Keratinocyte (primary cell): ENCODE measurements at regions not wholly inside any gene's neighbourhood (a gene's known extent, or its start where the extent isn't known, plus 50 kb on each side); places are given as distances from the start of the nearest gene placed in this dataset.

ENCODE experiments used
- DNase-seq: peaks from one replicate; pipeline ENCODE4 v3.0.0-alpha.2; 2011; ENCODE audit warnings: low read depth, missing footprints, low spot score
- FAIRE-seq: peaks from 2 replicates; lab custom pipeline; 2011; peaks lifted over from hg19 to GRCh38; lab: Jason Lieb, UNC
- H2AFZ ChIP-seq: 2 replicates; pipeline ENCODE4 v1.6.0; 2012; ENCODE audit warnings: low read length, control low read depth, inconsistent platforms; ENCODE audit not compliant: control insufficient read depth
- H3K27ac ChIP-seq: 2 replicates; pipeline ENCODE4 v1.5.1; 2011; ENCODE audit warnings: low read length; ENCODE audit not compliant: control insufficient read depth, insufficient read depth
- H3K27me3 ChIP-seq: 3 replicates; pipeline ENCODE4 v1.6.0; 2011; ENCODE audit warnings: low read length; ENCODE audit not compliant: control insufficient read depth, insufficient read depth; ENCODE audit errors: extremely low read depth
- H3K36me3 ChIP-seq, 2 experiments: 2 replicates in 1 of 2; 3 replicates in 1 of 2; pipeline ENCODE4 v1.5.1; 2011; ENCODE audit warnings: low read length in 2 of 2, mild to moderate bottlenecking in 1 of 2; ENCODE audit not compliant: control insufficient read depth in 2 of 2, insufficient read depth in 2 of 2; ENCODE audit errors: extremely low read depth in 1 of 2
- H3K4me1 ChIP-seq: 3 replicates; pipeline ENCODE4 v1.5.1; 2011; ENCODE audit warnings: low read length; ENCODE audit not compliant: control insufficient read depth, insufficient read depth; ENCODE audit errors: extremely low read depth
- H3K4me2 ChIP-seq: 3 replicates; pipeline ENCODE4 v1.6.0; 2011; ENCODE audit warnings: low read depth, low read length; ENCODE audit not compliant: control insufficient read depth, insufficient read depth; ENCODE audit errors: extremely low read depth
- H3K4me3 ChIP-seq, 3 experiments: fragments of 200-600 bp in 1 of 3; sonication (generic) in 1 of 3; 2 replicates in 2 of 3; 3 replicates in 1 of 3; pipeline ENCODE4 v1.5.1; 2011 to 2016; ENCODE audit warnings: low read length in 3 of 3, mild to moderate bottlenecking in 3 of 3, control low read depth in 2 of 3, inconsistent platforms in 1 of 3, low read depth in 1 of 3, mixed read lengths in 1 of 3, mixed run types in 1 of 3, moderate library complexity in 1 of 3; ENCODE audit not compliant: control insufficient read depth in 2 of 3, insufficient read depth in 2 of 3; ENCODE audit errors: extremely low read depth in 1 of 3
- H3K79me2 ChIP-seq: 2 replicates; pipeline ENCODE4 v1.6.0; 2012; ENCODE audit warnings: low read length; ENCODE audit not compliant: control insufficient read depth, insufficient read depth
- H3K9ac ChIP-seq: 3 replicates; pipeline ENCODE4 v1.6.0; 2011; ENCODE audit warnings: low read length; ENCODE audit not compliant: control insufficient read depth, insufficient read depth; ENCODE audit errors: extremely low read depth
- H3K9me1 ChIP-seq: 3 replicates; pipeline ENCODE4 v1.6.0; 2011; ENCODE audit warnings: low read length; ENCODE audit not compliant: control insufficient read depth, insufficient read depth; ENCODE audit errors: extremely low read depth
- H3K9me3 ChIP-seq: 2 replicates; pipeline ENCODE4 v1.5.1; 2012; ENCODE audit warnings: low read depth, low read length; ENCODE audit not compliant: control insufficient read depth
- H4K20me1 ChIP-seq: 3 replicates; pipeline ENCODE4 v1.6.0; 2011; ENCODE audit warnings: low read length; ENCODE audit not compliant: control insufficient read depth, insufficient read depth; ENCODE audit errors: extremely low read depth
- EZH2 ChIP-seq: IDR thresholded peaks from one replicate; pipeline ENCODE4 v1.6.1; 2012; ENCODE audit warnings: inconsistent platforms, mild to moderate bottlenecking, low read length, moderate library complexity
- dilution Hi-C: fragments of 300-500 bp; cut with MboI; formaldehyde crosslinking; loops from one replicate; pipeline ENCODE4 v1.7.0; 2020; ENCODE audit warnings: low sequenced_read_pairs; ENCODE audit not compliant: extremely low pct_ligation_motif_present
- TF ChIP-seq, protein P1 (sequence below), 3 experiments: IDR thresholded peaks in 1 of 3; conservative IDR thresholded peaks in 1 of 3; optimal IDR thresholded peaks in 1 of 3; 2 replicates in 2 of 3; 3 replicates in 1 of 3; pipeline versions ENCODE3 to v1.5.1; 2011; ENCODE audit warnings: low read length in 3 of 3, mild to moderate bottlenecking in 3 of 3, moderate library complexity in 2 of 3, control low read depth in 1 of 3, inconsistent platforms in 1 of 3; ENCODE audit not compliant: insufficient read depth in 2 of 3; ENCODE audit errors: extremely low read depth in 1 of 3

- TF ChIP-seq, protein P1, sequence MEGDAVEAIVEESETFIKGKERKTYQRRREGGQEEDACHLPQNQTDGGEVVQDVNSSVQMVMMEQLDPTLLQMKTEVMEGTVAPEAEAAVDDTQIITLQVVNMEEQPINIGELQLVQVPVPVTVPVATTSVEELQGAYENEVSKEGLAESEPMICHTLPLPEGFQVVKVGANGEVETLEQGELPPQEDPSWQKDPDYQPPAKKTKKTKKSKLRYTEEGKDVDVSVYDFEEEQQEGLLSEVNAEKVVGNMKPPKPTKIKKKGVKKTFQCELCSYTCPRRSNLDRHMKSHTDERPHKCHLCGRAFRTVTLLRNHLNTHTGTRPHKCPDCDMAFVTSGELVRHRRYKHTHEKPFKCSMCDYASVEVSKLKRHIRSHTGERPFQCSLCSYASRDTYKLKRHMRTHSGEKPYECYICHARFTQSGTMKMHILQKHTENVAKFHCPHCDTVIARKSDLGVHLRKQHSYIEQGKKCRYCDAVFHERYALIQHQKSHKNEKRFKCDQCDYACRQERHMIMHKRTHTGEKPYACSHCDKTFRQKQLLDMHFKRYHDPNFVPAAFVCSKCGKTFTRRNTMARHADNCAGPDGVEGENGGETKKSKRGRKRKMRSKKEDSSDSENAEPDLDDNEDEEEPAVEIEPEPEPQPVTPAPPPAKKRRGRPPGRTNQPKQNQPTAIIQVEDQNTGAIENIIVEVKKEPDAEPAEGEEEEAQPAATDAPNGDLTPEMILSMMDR (optimal IDR thresholded peaks at IDR 0.05 in 1 of 3, IDR thresholded peaks at IDR 0.05 in 1 of 3, conservative IDR thresholded peaks at IDR 0.05 in 1 of 3; ENCODE audit: extremely low read depth in 1 of 3, insufficient read depth in 2 of 3, low read length in 3 of 3), result no peak
- no peak for TF ChIP-seq EZH2
- H3K4me2 ChIP-seq, result no peak overlapping the region
- no peaks in the 10 kb centered on the region for H3K79me2 ChIP-seq
- dilution Hi-C loops, result no loop called here
- H3K9ac ChIP-seq, result no peak overlapping the region
- H3K27me3 ChIP-seq, result no peaks in the 10 kb centered on the region
- peak; percentile 17 for FAIRE-seq
- no peaks in the 10 kb centered on the region for H3K9me3 ChIP-seq
- DNase-seq, result no peak
- H3K9me1 ChIP-seq, result no peaks in the 10 kb centered on the region
- H3K4me3 ChIP-seq, result no peak overlapping the region
- no peak overlapping the region for H2AFZ ChIP-seq
- no peaks in the 10 kb centered on the region for H3K4me1 ChIP-seq
- no peak overlapping the region for H3K27ac ChIP-seq
- H3K36me3 ChIP-seq, result no peaks in the 10 kb centered on the region
- H4K20me1 ChIP-seq, result no peaks in the 10 kb centered on the region
These were observed 148.2 kb downstream of the TRMT11 start for GRCh38 chr6:126134491-126134890.

DNA sequence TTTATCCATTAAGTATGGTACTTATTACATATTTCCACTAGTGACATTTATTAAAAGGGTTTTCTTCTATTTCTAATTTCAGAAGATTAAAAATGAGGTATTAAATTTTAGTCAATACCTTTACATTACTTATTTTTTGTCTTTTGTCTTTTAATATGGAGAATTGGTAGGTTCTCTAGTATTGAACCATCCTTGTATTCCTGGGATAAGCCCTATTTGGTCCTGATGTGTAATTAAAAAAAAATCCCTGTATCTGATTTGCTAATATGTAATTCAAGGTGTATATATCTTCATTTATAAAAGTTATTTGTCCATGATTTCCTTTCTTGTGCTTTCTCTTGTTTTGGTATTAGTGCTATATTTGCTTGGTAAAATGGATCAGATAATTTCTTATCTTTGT lies 153.7 kb downstream of the TRMT11 start:
- Histone ChIP-seq H3K27me3 (no peaks in the 10 kb centered on the region), H3K9me1 (no peaks in the 10 kb centered on the region), H3K4me2 (no peak overlapping the region), H3K79me2 (no peaks in the 10 kb centered on the region), H2AFZ (no peak overlapping the region), H3K4me3 (no peak overlapping the region), H3K9ac (no peak overlapping the region), H3K9me3 (no peaks in the 10 kb centered on the region), H4K20me1 (no peaks in the 10 kb centered on the region), H3K4me1 (no peaks in the 10 kb centered on the region), H3K36me3 (no peaks in the 10 kb centered on the region), H3K27ac (no peak overlapping the region)
- DNase-seq (no peak), FAIRE-seq (no peak)
- TF ChIP-seq EZH2, result no peak
- TF ChIP-seq, protein P1 (optimal IDR thresholded peaks at IDR 0.05 in 1 of 3, IDR thresholded peaks at IDR 0.05 in 1 of 3, conservative IDR thresholded peaks at IDR 0.05 in 1 of 3; ENCODE audit: extremely low read depth in 1 of 3, insufficient read depth in 2 of 3, low read length in 3 of 3), result no peak
- dilution Hi-C loops, result no loop called here
